ENCODE measurements at regions not wholly inside any gene's neighbourhood (a gene's known extent, or its start where the extent isn't known, plus 50 kb on each side); places are given as distances from the start of the nearest gene placed in this dataset.

DNA sequence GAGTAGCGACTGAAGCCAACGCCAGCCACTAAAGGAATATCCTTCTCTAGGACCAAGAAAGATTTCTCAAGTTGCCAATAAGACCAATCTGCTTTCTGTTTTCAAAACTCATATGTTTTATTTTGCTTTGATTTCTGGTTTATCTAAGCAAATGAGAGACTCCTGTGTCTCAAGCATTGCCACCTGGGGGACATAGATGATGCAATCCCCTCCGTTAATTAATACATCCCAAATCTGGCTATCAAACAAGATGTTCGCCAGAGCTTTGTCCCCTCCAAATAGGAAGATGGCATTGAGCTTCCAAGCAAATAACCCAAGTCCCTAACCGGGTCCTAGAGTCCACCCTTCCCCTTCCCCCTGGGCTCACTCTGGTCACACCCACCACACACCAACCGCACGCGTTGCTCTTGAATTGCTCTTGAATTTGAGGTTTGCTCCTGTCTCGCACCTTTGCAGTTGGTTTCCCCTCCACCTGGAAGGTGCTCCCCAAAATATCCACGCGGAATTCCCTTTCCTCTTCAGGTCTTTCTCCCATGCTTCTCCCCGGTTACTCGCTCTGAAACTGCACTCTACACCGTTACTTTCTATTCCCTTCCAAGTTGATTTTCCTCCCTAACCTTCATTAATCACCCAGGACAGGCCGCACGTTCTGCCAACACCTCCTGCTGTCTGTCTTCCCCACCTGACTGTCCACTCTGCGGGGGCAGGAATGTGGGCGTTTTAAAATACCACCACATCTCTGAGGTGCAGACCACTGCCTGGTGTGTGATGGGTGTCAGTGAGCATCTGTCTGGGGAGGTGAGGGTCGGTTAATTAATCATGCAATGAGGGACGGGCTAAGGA, 64.1 kb upstream of the RNF32 start:
- CTCF ChIA-PET, result no interaction called here
- H3K9me3 Mint-ChIP-seq (ENCODE audit: insufficient read depth), result no peaks in the 10 kb centered on the region
- peaks cover 31% of the 10 kb centered on the region for H3K27me3 Mint-ChIP-seq
- Histone ChIP-seq H3K36me3 (replicated peaks in 1 of 2; ENCODE audit: control extremely low read depth in 1 of 2, control insufficient read depth in 1 of 2, extremely low read depth in 1 of 2, insufficient read depth in 2 of 2, low read length in 1 of 2) (no peaks in the 10 kb centered on the region), H3K9me3 (ENCODE audit: control extremely low read depth in 1 of 3, control insufficient read depth in 2 of 3, insufficient read depth in 1 of 3, low read length in 2 of 3) (no peaks in the 10 kb centered on the region), H3K4me1 (ENCODE audit: control insufficient read depth in 2 of 2, insufficient read depth in 2 of 2, low read length in 2 of 2) (no peaks in the 10 kb centered on the region), H2AFZ (ENCODE audit: insufficient read depth, low read depth, low read length, poor library complexity, severe bottlenecking) (no peak overlapping the region), H3K27ac (ENCODE audit: low read length in 2 of 2) (no peak overlapping the region), H3K79me2 (ENCODE audit: control insufficient read depth, insufficient read depth, low read length) (no peaks in the 10 kb centered on the region), H4K20me1 (ENCODE audit: control insufficient read depth, insufficient read depth, low read length, poor library complexity, severe bottlenecking) (no peaks in the 10 kb centered on the region), H3K27me3 (replicated peaks in 1 of 4; ENCODE audit: control extremely low read depth in 1 of 4, control insufficient read depth in 3 of 4, insufficient read depth in 4 of 4, low read length in 3 of 4) (no peaks in the 10 kb centered on the region), H3K4me2 (replicated peaks; ENCODE audit: low read depth, low read length, poor library complexity, severe bottlenecking) (no peak overlapping the region), H3K4me3 (ENCODE audit: control extremely low read depth in 1 of 5, extremely low read depth in 1 of 5, insufficient read depth in 1 of 5, low read depth in 2 of 5, low read length in 4 of 5) (no peak overlapping the region), H3K9ac (ENCODE audit: low read length) (no peak overlapping the region)
- H3K4me1 Mint-ChIP-seq, result no peaks in the 10 kb centered on the region
- POLR2A ChIA-PET, result no interaction called here
- intact Hi-C loops (cut with micrococcal nuclease), result no loop called here
- no peak overlapping the region for H3K27ac Mint-ChIP-seq
- 78% methylated on average over 15 of the region's 20 CpGs for WGBS (ENCODE audit: insufficient coverage)
- ATAC-seq (ENCODE audit: low read depth), result no peak
- H3K4me3 Mint-ChIP-seq, result no peak overlapping the region
- no peak for DNase-seq
- TF ChIP-seq, protein P1, sequence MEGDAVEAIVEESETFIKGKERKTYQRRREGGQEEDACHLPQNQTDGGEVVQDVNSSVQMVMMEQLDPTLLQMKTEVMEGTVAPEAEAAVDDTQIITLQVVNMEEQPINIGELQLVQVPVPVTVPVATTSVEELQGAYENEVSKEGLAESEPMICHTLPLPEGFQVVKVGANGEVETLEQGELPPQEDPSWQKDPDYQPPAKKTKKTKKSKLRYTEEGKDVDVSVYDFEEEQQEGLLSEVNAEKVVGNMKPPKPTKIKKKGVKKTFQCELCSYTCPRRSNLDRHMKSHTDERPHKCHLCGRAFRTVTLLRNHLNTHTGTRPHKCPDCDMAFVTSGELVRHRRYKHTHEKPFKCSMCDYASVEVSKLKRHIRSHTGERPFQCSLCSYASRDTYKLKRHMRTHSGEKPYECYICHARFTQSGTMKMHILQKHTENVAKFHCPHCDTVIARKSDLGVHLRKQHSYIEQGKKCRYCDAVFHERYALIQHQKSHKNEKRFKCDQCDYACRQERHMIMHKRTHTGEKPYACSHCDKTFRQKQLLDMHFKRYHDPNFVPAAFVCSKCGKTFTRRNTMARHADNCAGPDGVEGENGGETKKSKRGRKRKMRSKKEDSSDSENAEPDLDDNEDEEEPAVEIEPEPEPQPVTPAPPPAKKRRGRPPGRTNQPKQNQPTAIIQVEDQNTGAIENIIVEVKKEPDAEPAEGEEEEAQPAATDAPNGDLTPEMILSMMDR (IDR thresholded peaks at IDR 0.05), result no peak
- TF ChIP-seq EZH2 (IDR thresholded peaks at IDR 0.05; ENCODE audit: borderline replicate concordance, insufficient read depth, low read depth, low read length, poor library complexity, severe bottlenecking), result no peak

DNA sequence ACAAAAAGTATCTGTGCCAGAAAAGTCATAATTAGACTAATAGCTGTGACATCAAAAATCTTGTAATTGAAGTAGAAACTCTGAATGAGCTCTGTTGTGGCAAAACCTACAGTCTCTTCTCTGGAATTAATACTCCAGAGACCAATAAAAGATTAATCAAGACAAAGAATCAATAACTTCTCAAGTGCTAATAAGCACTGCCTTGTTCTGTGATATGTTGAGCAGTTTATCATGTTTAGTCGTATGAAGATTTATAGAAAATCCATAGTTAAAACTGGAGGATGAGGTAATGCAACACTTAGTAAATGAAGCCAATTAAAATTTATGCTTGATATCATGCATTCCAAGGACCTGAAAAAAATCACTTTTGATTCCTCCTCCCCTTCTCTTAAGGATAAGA, 72.3 kb upstream of the RNF32 start:
- H3K4me1 Mint-ChIP-seq, result peaks cover 7% of the 10 kb centered on the region
- H3K36me3 ChIP-seq (replicated peaks in 1 of 2; ENCODE audit: control extremely low read depth in 1 of 2, control insufficient read depth in 1 of 2, extremely low read depth in 1 of 2, insufficient read depth in 2 of 2, low read length in 1 of 2), result no peaks in the 10 kb centered on the region
- no peak overlapping the region for H3K4me2 ChIP-seq (replicated peaks; ENCODE audit: low read depth, low read length, poor library complexity, severe bottlenecking)
- DNase-seq, result no peak
- CTCF ChIA-PET, result no interaction called here
- peaks cover 15% of the 10 kb centered on the region for H3K27me3 Mint-ChIP-seq
- intact Hi-C loops (cut with micrococcal nuclease), result no loop called here
- no peak overlapping the region for H3K27ac ChIP-seq (ENCODE audit: low read length in 2 of 2)
- peaks cover 11% of the 10 kb centered on the region for H3K9me3 Mint-ChIP-seq (ENCODE audit: insufficient read depth)
- no CpG with 5 or more reads among the region's 1 CpG for WGBS (ENCODE audit: insufficient coverage)
- peaks cover 0 to 11% (median 4%) of the 10 kb centered on the region in 3 donors for H3K9me3 ChIP-seq (ENCODE audit: control extremely low read depth in 1 of 3, control insufficient read depth in 2 of 3, insufficient read depth in 1 of 3, low read length in 2 of 3)
- POLR2A ChIA-PET, result no interaction called here
- no peaks in the 10 kb centered on the region for H4K20me1 ChIP-seq (ENCODE audit: control insufficient read depth, insufficient read depth, low read length, poor library complexity, severe bottlenecking)
- H3K4me3 Mint-ChIP-seq, result no peak overlapping the region
- H2AFZ ChIP-seq (ENCODE audit: insufficient read depth, low read depth, low read length, poor library complexity, severe bottlenecking), result no peak overlapping the region
- H3K79me2 ChIP-seq (ENCODE audit: control insufficient read depth, insufficient read depth, low read length), result no peaks in the 10 kb centered on the region
- H3K27me3 ChIP-seq (replicated peaks in 1 of 4; ENCODE audit: control extremely low read depth in 1 of 4, control insufficient read depth in 3 of 4, insufficient read depth in 4 of 4, low read length in 3 of 4), result peaks cover 0 to 2% (median 0%) of the 10 kb centered on the region in 4 experiments
- TF ChIP-seq, protein P1 (IDR thresholded peaks at IDR 0.05), result no peak
- no peak for TF ChIP-seq EZH2 (IDR thresholded peaks at IDR 0.05; ENCODE audit: borderline replicate concordance, insufficient read depth, low read depth, low read length, poor library complexity, severe bottlenecking)
- ATAC-seq (ENCODE audit: low read depth), result no peak
- H3K4me1 ChIP-seq (ENCODE audit: control insufficient read depth in 2 of 2, insufficient read depth in 2 of 2, low read length in 2 of 2), result no peaks in the 10 kb centered on the region
- H3K4me3 ChIP-seq (ENCODE audit: control extremely low read depth in 1 of 5, extremely low read depth in 1 of 5, insufficient read depth in 1 of 5, low read depth in 2 of 5, low read length in 4 of 5), result no peak overlapping the region
- H3K27ac Mint-ChIP-seq, result no peak overlapping the region
- H3K9ac ChIP-seq (ENCODE audit: low read length), result no peak overlapping the region

Data from B cell (primary cell).